Sciatic nerve (tissue), 2 donors: ENCODE measurements at regions not wholly inside any gene's neighbourhood (a gene's known extent, or its start where the extent isn't known, plus 50 kb on each side); places are given as distances from the start of the nearest gene placed in this dataset.
"Not testable (repeated sequence)": the region's sequence is repeated elsewhere in the genome, so short reads cannot be mapped to it uniquely, and the experiment has no call there.

Experiments
- ATAC-seq: fragments of 200-7000 bp; cut with Tn5 transposase; one replicate; pipeline ENCODE4 v1.9.1; 2020; ENCODE audit warnings: mild to moderate bottlenecking, moderate library complexity
- DNase-seq: peaks from one replicate; pipeline ENCODE4 v3.0.0-alpha.2; 2020; ENCODE audit warnings: low spot score
- intact Hi-C: fragments of 100-400 bp; cut with DNase I; formaldehyde crosslinking; loops from one replicate; pipeline ENCODE4 v1.14.2; 2022
- donor health status: DM: no; HTN: no; CAD: no.
- donor health status: DM: no; HTN: no; CAD: no.

- DNase-seq (no peak), ATAC-seq (no peak)
- intact Hi-C loops, result no loop called here
Observed at GRCh38 chr9:106072421-106072820, 378.1 kb downstream of the TMEM38B start.

GRCh38 chr9:106074006-106074405 is 379.7 kb downstream of the TMEM38B start:
- intact Hi-C loops, result no loop called here
- DNase-seq (no peak), ATAC-seq (no peak)

- ATAC-seq (peak; percentile 87), DNase-seq (no peak)
- intact Hi-C loops, result no loop called here
Observed at GRCh38 chr9:106075236-106075959, 381.1 kb downstream of the TMEM38B start.

- DNase-seq, result no peak
- intact Hi-C loops, result no loop called here
- ATAC-seq, result peak; percentile 93
Observed at GRCh38 chr9:106075960-106076327, 381.6 kb downstream of the TMEM38B start.

- intact Hi-C loops, result no loop called here
- DNase-seq (no peak), ATAC-seq (no peak)
Observed at GRCh38 chr9:106076711-106077110, 382.4 kb downstream of the TMEM38B start.

GRCh38 chr9:106077731-106078130 is 383.4 kb downstream of the TMEM38B start:
- DNase-seq (no peak), ATAC-seq (peak; percentile 5)
- intact Hi-C loops, result no loop called here

- intact Hi-C loops, result no loop called here
- ATAC-seq, result no peak
- no peak for DNase-seq
Observed at GRCh38 chr9:106082621-106083020, 388.3 kb downstream of the TMEM38B start.

- intact Hi-C loops, result no loop called here
- no peak for DNase-seq
- peak; percentile 67 for ATAC-seq
Observed at GRCh38 chr9:106084702-106085101, 390.4 kb downstream of the TMEM38B start.

GRCh38 chr9:106085479-106085878 is 391.1 kb downstream of the TMEM38B start:
- DNase-seq, result no peak
- intact Hi-C loops, result no loop called here
- ATAC-seq, result no peak

GRCh38 chr9:106092083-106092482 is 397.7 kb downstream of the TMEM38B start:
- ATAC-seq, result no peak
- intact Hi-C loops, result no loop called here

GRCh38 chr9:106102821-106103220 is 408.5 kb downstream of the TMEM38B start:
- DNase-seq (no peak), ATAC-seq (no peak)
- intact Hi-C loops, result no loop called here

More at GRCh38 chr9:106092083-106092482, 397.7 kb downstream of the TMEM38B start:
- no peak for DNase-seq

GRCh38 chr9:106104887-106105286 is 410.5 kb downstream of the TMEM38B start:
- DNase-seq, result no peak
- ATAC-seq, result no peak
- intact Hi-C loops, result no loop called here

GRCh38 chr9:106106396-106106795 is 412.1 kb downstream of the TMEM38B start:
- intact Hi-C loops, result no loop called here
- no peak for ATAC-seq
- DNase-seq, result no peak

- ATAC-seq (no peak), DNase-seq (no peak)
- intact Hi-C loops, result no loop called here
Observed at GRCh38 chr9:106107716-106108115, 413.4 kb downstream of the TMEM38B start.

- ATAC-seq, intact Hi-C loops, DNase-seq: not testable (repeated sequence)
Observed at GRCh38 chr9:106109706-106110105, 415.4 kb downstream of the TMEM38B start.

GRCh38 chr9:106110483-106110882 is 416.1 kb downstream of the TMEM38B start:
- DNase-seq, result no peak
- ATAC-seq, result no peak
- intact Hi-C loops, result no loop called here

- intact Hi-C loops, result no loop called here
- DNase-seq (no peak), ATAC-seq (peak; percentile 13)
Observed at GRCh38 chr9:106111039-106111730, 416.8 kb downstream of the TMEM38B start.

GRCh38 chr9:106112935-106113334 is 418.6 kb downstream of the TMEM38B start:
- DNase-seq (no peak), ATAC-seq (no peak)
- intact Hi-C loops, result no loop called here

GRCh38 chr9:106119176-106119575 is 424.8 kb downstream of the TMEM38B start:
- ATAC-seq, result no peak
- intact Hi-C loops, result no loop called here
- DNase-seq, result no peak

GRCh38 chr9:106120071-106120470 is 425.7 kb downstream of the TMEM38B start:
- DNase-seq (no peak), ATAC-seq (no peak)
- intact Hi-C loops, result no loop called here

- no peak for ATAC-seq
- no peak for DNase-seq
Observed at GRCh38 chr9:106127776-106128175, 433.4 kb downstream of the TMEM38B start.

More at GRCh38 chr9:106127776-106128175, 433.4 kb downstream of the TMEM38B start:
- intact Hi-C loops, result no loop called here
